RWPE2 (cell line): ENCODE measurements at regions not wholly inside any gene's neighbourhood (a gene's known extent, or its start where the extent isn't known, plus 50 kb on each side); places are given as distances from the start of the nearest gene placed in this dataset.

Experiments
- ATAC-seq: fragments of 200-7000 bp; cut with Tn5 transposase; 3 replicates; pipeline ENCODE4 v1.9.1; 2021; ENCODE audit warnings: low read depth
- DNase-seq: peaks from one replicate; pipeline ENCODE4 v3.0.0-alpha.2; 2020; ENCODE audit warnings: low spot score
- H3K27ac ChIP-seq: fragments of 450-650 bp; 2 replicates; pipeline ENCODE4 v1.5.1; 2017; ENCODE audit warnings: mild to moderate bottlenecking; ENCODE audit not compliant: poor library complexity, severe bottlenecking
- H3K27me3 ChIP-seq: fragments of 250-450 bp; sonication (Bioruptor Pico); 2 replicates; pipeline ENCODE4 v1.5.1; 2021; ENCODE audit warnings: mild to moderate bottlenecking, moderate library complexity; ENCODE audit not compliant: insufficient read depth, poor library complexity, severe bottlenecking
- H3K36me3 ChIP-seq: fragments of 250-450 bp; sonication (Bioruptor Pico); 2 replicates; pipeline ENCODE4 v1.5.1; 2020; ENCODE audit warnings: low read depth, mild to moderate bottlenecking, moderate library complexity
- H3K4me1 ChIP-seq: fragments of 250-450 bp; sonication (Bioruptor Pico); 2 replicates; pipeline ENCODE4 v1.5.1; 2021; ENCODE audit warnings: mild to moderate bottlenecking, moderate library complexity; ENCODE audit not compliant: insufficient read depth, poor library complexity, severe bottlenecking
- H3K4me3 ChIP-seq: fragments of 250-450 bp; sonication (Bioruptor Pico); 2 replicates; pipeline ENCODE4 v1.5.1; 2021; ENCODE audit warnings: mild to moderate bottlenecking, moderate library complexity; ENCODE audit not compliant: severe bottlenecking
- H3K9me3 ChIP-seq: fragments of 250-450 bp; sonication (Bioruptor Pico); 2 replicates; pipeline ENCODE4 v1.5.1; 2021; ENCODE audit warnings: mild to moderate bottlenecking, moderate library complexity; ENCODE audit not compliant: severe bottlenecking
- CTCF ChIP-seq: fragments of 450-650 bp; IDR thresholded peaks from one replicate; pipeline ENCODE4 v1.5.1; 2017; ENCODE audit warnings: mild to moderate bottlenecking, moderate library complexity; ENCODE audit not compliant: poor library complexity, severe bottlenecking

GRCh38 chr20:48354903-48355302, 472.9 kb downstream of the PREX1 start:
- Histone ChIP-seq H3K9me3 (no peaks in the 10 kb centered on the region), H3K27me3 (no peaks in the 10 kb centered on the region), H3K27ac (no peak overlapping the region), H3K4me3 (no peak overlapping the region), H3K36me3 (no peaks in the 10 kb centered on the region), H3K4me1 (no peaks in the 10 kb centered on the region)
- TF ChIP-seq CTCF: no peak
- DNase-seq: no peak
- no peak for ATAC-seq

DNA sequence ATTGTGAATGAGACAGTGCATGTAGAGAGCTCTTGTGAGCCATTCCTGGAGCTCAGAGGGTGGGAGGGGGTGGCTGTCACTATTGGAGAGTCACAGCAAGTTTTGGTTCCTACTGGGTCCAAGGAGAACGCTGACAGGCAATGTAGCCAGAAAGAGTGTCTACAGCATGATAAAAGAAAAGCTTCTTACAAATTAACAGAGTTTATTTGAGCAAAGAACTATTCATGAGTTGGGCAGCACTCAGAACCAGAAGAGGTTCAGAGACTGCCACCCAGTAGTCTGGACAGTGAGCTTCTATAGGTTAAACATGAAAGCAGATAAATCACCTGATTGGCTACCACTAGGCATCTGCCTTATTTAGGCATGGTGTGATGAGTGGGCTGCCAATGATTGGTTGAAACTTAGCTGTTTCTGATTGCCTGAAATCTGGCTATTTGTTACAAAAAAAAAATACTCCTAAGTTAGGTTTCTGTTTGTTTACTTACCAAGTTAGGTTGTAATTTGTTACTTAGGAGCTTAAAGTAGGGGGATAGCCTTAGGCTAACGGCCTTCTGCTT, 473.4 kb downstream of the PREX1 start:
- DNase-seq (no peak), ATAC-seq (no peak)
- H3K4me1 ChIP-seq: no peaks in the 10 kb centered on the region
- H3K9me3 ChIP-seq: no peaks in the 10 kb centered on the region
- H3K27ac ChIP-seq: no peak overlapping the region
- no peak overlapping the region for H3K4me3 ChIP-seq
- TF ChIP-seq CTCF: no peak
- peaks cover 3% of the 10 kb centered on the region for H3K27me3 ChIP-seq
- no peaks in the 10 kb centered on the region for H3K36me3 ChIP-seq

DNA sequence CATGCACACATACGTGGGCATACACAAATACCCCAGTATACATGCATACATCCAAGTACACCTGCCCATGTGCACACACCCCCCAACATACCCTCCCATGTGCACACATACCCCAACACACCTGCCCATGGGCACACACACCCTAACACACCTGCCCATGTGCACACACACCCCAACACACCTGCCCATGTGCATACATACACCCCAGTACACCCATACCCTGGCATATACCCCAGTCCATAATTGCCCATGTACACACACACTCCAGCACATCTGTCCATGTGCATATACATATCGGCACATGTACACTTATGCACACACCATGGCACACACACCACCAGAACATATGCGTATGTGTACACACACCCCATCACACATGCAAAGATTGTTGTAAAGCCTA, 475.2 kb downstream of the PREX1 start:
- Histone ChIP-seq H3K4me3 (no peak overlapping the region), H3K4me1 (no peaks in the 10 kb centered on the region), H3K27me3 (peaks cover 21% of the 10 kb centered on the region), H3K36me3 (no peaks in the 10 kb centered on the region), H3K27ac (no peak overlapping the region), H3K9me3 (no peaks in the 10 kb centered on the region)
- no peak for TF ChIP-seq CTCF
- no peak for DNase-seq
- no peak for ATAC-seq

GRCh38 chr20:48352042-48352441, 475.8 kb downstream of the PREX1 start:
- no peaks in the 10 kb centered on the region for H3K4me1 ChIP-seq
- H3K36me3 ChIP-seq: no peaks in the 10 kb centered on the region
- H3K27ac ChIP-seq: no peak overlapping the region
- DNase-seq (no peak), ATAC-seq (no peak)
- no peak for TF ChIP-seq CTCF
- peaks cover 27% of the 10 kb centered on the region for H3K27me3 ChIP-seq
- no peak overlapping the region for H3K4me3 ChIP-seq
- H3K9me3 ChIP-seq: no peaks in the 10 kb centered on the region

- no peaks in the 10 kb centered on the region for H3K9me3 ChIP-seq
- peak; percentile 18 for TF ChIP-seq CTCF
- DNase-seq: no peak
- H3K4me1 ChIP-seq: no peaks in the 10 kb centered on the region
- no peak overlapping the region for H3K27ac ChIP-seq
- no peak overlapping the region for H3K4me3 ChIP-seq
- H3K36me3 ChIP-seq: no peaks in the 10 kb centered on the region
- peaks cover 29% of the 10 kb centered on the region for H3K27me3 ChIP-seq
- ATAC-seq: no peak
These were observed 477.3 kb downstream of the PREX1 start for GRCh38 chr20:48350313-48350988.
